OCI-LY7 (cell line): ENCODE measurements at regions not wholly inside any gene's neighbourhood (a gene's known extent, or its start where the extent isn't known, plus 50 kb on each side); places are given as distances from the start of the nearest gene placed in this dataset.

Source experiments
- BruUV-seq: library from RNA; stranded (reverse); fragments of 400-500 nt; replicated peaks from 2 replicates; lab custom pipeline; 2021; lab: Mats Ljungman, UMichigan
- CTCF ChIA-PET: fragments of 300-600 bp; sonication (Branson Sonifier 250); formaldehyde crosslinking; loops from one replicate; lab custom pipeline; 2022; ENCODE audit warnings: antibody characterized with exemption; ENCODE audit not compliant: unreplicated experiment; lab: Charles Lee
- POLR2A ChIA-PET: fragments of 300-600 bp; sonication (Branson Sonifier 250); formaldehyde crosslinking; loops from one replicate; lab custom pipeline; 2022; ENCODE audit warnings: antibody characterized with exemption; lab: Charles Lee
- DNase-seq: peaks from one replicate; pipeline ENCODE4 v3.0.0-alpha.2; 2015; ENCODE audit warnings: low spot score
- H2AFZ ChIP-seq: fragments of 200-600 bp; sonication (generic), shearing (Covaris generic); 2 replicates; pipeline ENCODE4 v1.6.1; 2014; ENCODE audit warnings: mild to moderate bottlenecking, antibody characterized with exemption, low read length, moderate library complexity
- H3K27ac ChIP-seq: fragments of 200-600 bp; sonication (generic); 2 replicates; pipeline ENCODE4 v1.5.1; 2014; ENCODE audit warnings: mixed run types, low read depth, mild to moderate bottlenecking, moderate library complexity, low read length, inconsistent platforms; ENCODE audit not compliant: poor library complexity, severe bottlenecking
- H3K36me3 ChIP-seq: fragments of 200-600 bp; sonication (generic); 2 replicates; pipeline ENCODE4 v1.6.1; 2014; ENCODE audit warnings: mild to moderate bottlenecking, antibody characterized with exemption, low read length, moderate library complexity, mixed read lengths; ENCODE audit not compliant: insufficient read depth
- H3K4me1 ChIP-seq: fragments of 200-600 bp; sonication (generic); 2 replicates; pipeline ENCODE4 v1.5.1; 2014; ENCODE audit warnings: mild to moderate bottlenecking, low read length; ENCODE audit not compliant: insufficient read depth, poor library complexity, severe bottlenecking
- H3K4me2 ChIP-seq: fragments of 200-600 bp; sonication (generic); 2 replicates; pipeline ENCODE4 v1.6.1; 2014; ENCODE audit warnings: mild to moderate bottlenecking, low read length
- H3K4me3 ChIP-seq: fragments of 200-600 bp; sonication (generic); 2 replicates; pipeline ENCODE4 v1.5.1; 2014; ENCODE audit warnings: mild to moderate bottlenecking, low read depth, low read length; ENCODE audit not compliant: poor library complexity, severe bottlenecking
- H3K79me2 ChIP-seq: fragments of 200-600 bp; sonication (generic); 2 replicates; pipeline ENCODE4 v1.6.1; 2016; ENCODE audit warnings: low read depth, mild to moderate bottlenecking, low read length, moderate library complexity, mixed read lengths; ENCODE audit not compliant: insufficient read depth
- H3K9me2 ChIP-seq: fragments of 200-600 bp; sonication (generic); 2 replicates; pipeline ENCODE4 v1.6.1; 2016; ENCODE audit warnings: mild to moderate bottlenecking, low read length, mixed read lengths; ENCODE audit not compliant: insufficient read depth
- H3K9me3 ChIP-seq: fragments of 200-600 bp; sonication (generic); 2 replicates; pipeline ENCODE4 v1.6.1; 2014; ENCODE audit warnings: mild to moderate bottlenecking, mixed run types, low read length, mixed read lengths
- H4K20me1 ChIP-seq: fragments of 200-600 bp; sonication (generic); 2 replicates; pipeline ENCODE4 v1.6.1; 2014; ENCODE audit warnings: mild to moderate bottlenecking, antibody characterized with exemption, low read length, moderate library complexity, mixed read lengths; ENCODE audit not compliant: insufficient read depth
- EZH2phosphoT487 ChIP-seq: fragments of 200-600 bp; sonication (generic); IDR thresholded peaks from 2 replicates; pipeline ENCODE4 v1.6.1; 2018; ENCODE audit warnings: low read depth, borderline replicate concordance, mild to moderate bottlenecking, mixed run types, antibody characterized with exemption, low read length, moderate library complexity, mixed read lengths
- intact Hi-C: fragments of 100-400 bp; cut with micrococcal nuclease; formaldehyde crosslinking; loops from one replicate; pipeline ENCODE4 v1.10.0; 2022; ENCODE audit not compliant: unreplicated experiment
- TF ChIP-seq, protein P1 (sequence below): fragments of 200-600 bp; sonication (generic); conservative IDR thresholded peaks from 2 replicates; pipeline ENCODE4 v1.5.1; 2014; ENCODE audit warnings: mild to moderate bottlenecking, antibody characterized with exemption, low read length, moderate library complexity, mixed read lengths

DNA sequence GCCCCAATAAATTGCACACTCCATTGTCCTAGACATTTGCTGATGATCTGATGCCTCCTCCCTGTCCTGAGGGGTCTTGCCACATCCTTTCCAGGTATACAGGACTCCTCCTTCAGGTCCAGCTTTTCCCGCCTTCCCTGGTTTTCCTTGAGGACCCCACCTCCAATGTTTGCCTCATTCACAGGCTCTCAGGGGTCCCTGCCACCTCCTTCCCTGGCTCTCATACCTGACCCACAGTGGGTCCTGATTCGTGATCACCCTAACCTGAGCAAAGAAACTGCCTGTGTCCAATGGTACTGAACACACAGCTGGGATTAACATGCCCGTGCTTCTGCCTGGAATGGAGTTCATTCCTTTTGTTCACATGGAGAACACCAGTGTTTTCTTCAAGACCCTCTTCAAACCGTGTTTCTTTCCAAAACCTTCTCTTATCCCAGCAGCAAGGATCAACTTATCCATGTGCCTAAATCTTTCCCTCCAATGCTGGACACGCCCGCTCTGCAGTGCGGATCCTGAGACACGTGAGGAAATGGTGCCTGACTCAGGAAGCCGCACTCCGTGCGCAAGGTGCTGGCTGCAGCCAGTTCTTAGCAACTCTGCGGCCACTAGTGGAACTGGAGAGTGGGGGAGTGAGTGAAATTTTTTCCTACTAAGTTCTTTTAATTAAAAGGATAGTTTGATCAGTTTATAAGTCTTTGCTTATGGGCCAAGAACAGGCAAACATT is 354.6 kb upstream of the SHH start:
- ChIA-PET POLR2A (no interaction called here), CTCF (no interaction called here)
- Histone ChIP-seq H3K79me2 (no peaks in the 10 kb centered on the region), H3K27ac (no peak overlapping the region), H3K4me2 (no peak overlapping the region), H3K4me1 (no peaks in the 10 kb centered on the region), H3K4me3 (no peak overlapping the region), H3K9me3 (no peaks in the 10 kb centered on the region), H4K20me1 (no peaks in the 10 kb centered on the region), H3K9me2 (no peaks in the 10 kb centered on the region), H3K36me3 (no peaks in the 10 kb centered on the region), H2AFZ (no peak overlapping the region)
- intact Hi-C loops, result no loop called here
- no peak for TF ChIP-seq EZH2phosphoT487
- TF ChIP-seq, protein P1, sequence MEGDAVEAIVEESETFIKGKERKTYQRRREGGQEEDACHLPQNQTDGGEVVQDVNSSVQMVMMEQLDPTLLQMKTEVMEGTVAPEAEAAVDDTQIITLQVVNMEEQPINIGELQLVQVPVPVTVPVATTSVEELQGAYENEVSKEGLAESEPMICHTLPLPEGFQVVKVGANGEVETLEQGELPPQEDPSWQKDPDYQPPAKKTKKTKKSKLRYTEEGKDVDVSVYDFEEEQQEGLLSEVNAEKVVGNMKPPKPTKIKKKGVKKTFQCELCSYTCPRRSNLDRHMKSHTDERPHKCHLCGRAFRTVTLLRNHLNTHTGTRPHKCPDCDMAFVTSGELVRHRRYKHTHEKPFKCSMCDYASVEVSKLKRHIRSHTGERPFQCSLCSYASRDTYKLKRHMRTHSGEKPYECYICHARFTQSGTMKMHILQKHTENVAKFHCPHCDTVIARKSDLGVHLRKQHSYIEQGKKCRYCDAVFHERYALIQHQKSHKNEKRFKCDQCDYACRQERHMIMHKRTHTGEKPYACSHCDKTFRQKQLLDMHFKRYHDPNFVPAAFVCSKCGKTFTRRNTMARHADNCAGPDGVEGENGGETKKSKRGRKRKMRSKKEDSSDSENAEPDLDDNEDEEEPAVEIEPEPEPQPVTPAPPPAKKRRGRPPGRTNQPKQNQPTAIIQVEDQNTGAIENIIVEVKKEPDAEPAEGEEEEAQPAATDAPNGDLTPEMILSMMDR, result no peak
- no peak for DNase-seq
- BruUV-seq, result no TSS peak

GRCh38 chr7:156163747-156164146 is 351.5 kb upstream of the SHH start:
- no peak for TF ChIP-seq EZH2phosphoT487
- TF ChIP-seq, protein P1, result no peak
- H3K27ac ChIP-seq, result no peak overlapping the region
- ChIA-PET CTCF (no interaction called here), POLR2A (no interaction called here)
- no peak overlapping the region for H2AFZ ChIP-seq
- H3K36me3 ChIP-seq, result no peaks in the 10 kb centered on the region
- H3K4me1 ChIP-seq, result no peaks in the 10 kb centered on the region
- no peak overlapping the region for H3K4me3 ChIP-seq
- BruUV-seq, result no TSS peak
- H3K79me2 ChIP-seq, result no peaks in the 10 kb centered on the region
- H3K4me2 ChIP-seq, result no peak overlapping the region
- intact Hi-C loops, result no loop called here
- H4K20me1 ChIP-seq, result no peaks in the 10 kb centered on the region
- no peaks in the 10 kb centered on the region for H3K9me2 ChIP-seq
- H3K9me3 ChIP-seq, result no peaks in the 10 kb centered on the region
- no peak for DNase-seq

GRCh38 chr7:156162451-156162850 is 350.2 kb upstream of the SHH start:
- Histone ChIP-seq H2AFZ (no peak overlapping the region), H3K4me3 (no peak overlapping the region), H3K27ac (no peak overlapping the region), H3K79me2 (no peaks in the 10 kb centered on the region), H3K4me2 (no peak overlapping the region), H3K4me1 (no peaks in the 10 kb centered on the region), H3K36me3 (no peaks in the 10 kb centered on the region), H3K9me2 (no peaks in the 10 kb centered on the region), H3K9me3 (no peaks in the 10 kb centered on the region), H4K20me1 (no peaks in the 10 kb centered on the region)
- intact Hi-C loops, result no loop called here
- CTCF ChIA-PET, result no interaction called here
- BruUV-seq, result no TSS peak
- DNase-seq, result no peak
- TF ChIP-seq, protein P1, result no peak
- TF ChIP-seq EZH2phosphoT487, result no peak
- POLR2A ChIA-PET, result no interaction called here
